Lower leg skin (tissue), 4 donors: ENCODE measurements at regions not wholly inside any gene's neighbourhood (a gene's known extent, or its start where the extent isn't known, plus 50 kb on each side); places are given as distances from the start of the nearest gene placed in this dataset.

Source experiments
- DNase-seq, 2 donors: peaks; one replicate each; pipeline ENCODE4 v3.0.0-alpha.2; 2019; ENCODE audit warnings: low spot score in 2 of 2
- H3K4me3 ChIP-seq: fragments of 200-600 bp; sonication (generic); 2 replicates; pipeline ENCODE4 v1.5.1; 2017; ENCODE audit warnings: mild to moderate bottlenecking, low read depth; ENCODE audit not compliant: poor library complexity, severe bottlenecking
- POLR2A ChIP-seq, 2 donors: fragments of 450-650 bp; IDR thresholded peaks; one replicate each; pipeline ENCODE4 v1.6.1; 2016 to 2017; ENCODE audit warnings: antibody characterized with exemption in 2 of 2, mild to moderate bottlenecking in 1 of 2, moderate library complexity in 1 of 2
- WGBS, 2 donors: methylation state at CpG; one replicate each; pipeline ENCODE4 v1.1.5; 2018; 5-methylcytosine and 5-hydroxymethylcytosine counted together
- intact Hi-C: fragments of 100-400 bp; cut with DNase I; formaldehyde crosslinking; loops from one replicate; pipeline ENCODE4 v1.15.0; 2023; ENCODE audit warnings: low total_unique reads
- TF ChIP-seq, protein P1 (sequence below), 3 donors: fragments of 450-650 bp; IDR thresholded peaks; one replicate each; pipeline ENCODE4 v1.5.1; 2016; ENCODE audit warnings: antibody characterized with exemption in 3 of 3, mild to moderate bottlenecking in 3 of 3, moderate library complexity in 2 of 3

DNA sequence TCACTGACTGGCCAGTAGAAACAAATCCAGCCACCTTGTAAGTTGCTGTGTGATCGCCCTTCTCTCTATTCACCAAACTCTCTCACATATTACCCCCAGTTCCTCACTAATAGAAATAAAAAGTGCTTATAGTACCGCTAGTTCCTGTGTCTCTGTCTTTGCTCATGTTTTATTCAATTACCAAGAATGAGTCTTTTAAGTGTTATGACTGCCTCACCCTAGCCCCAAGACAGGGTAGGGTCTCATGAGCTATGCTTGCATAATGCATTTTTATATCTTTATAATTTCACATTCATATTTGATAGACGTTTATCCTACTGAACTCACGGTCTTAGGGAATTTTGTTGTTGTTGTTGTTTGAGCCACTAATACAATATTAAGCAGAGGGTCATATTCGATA lies 109.6 kb upstream of the DOK6 start:
- 64 to 80% methylated on average over 5 of the region's 5 CpGs for WGBS, 2 donors
- no peak for DNase-seq
- intact Hi-C loops, result no loop called here
- TF ChIP-seq POLR2A (IDR thresholded peaks at IDR 0.05), result no peak
- TF ChIP-seq, protein P1, sequence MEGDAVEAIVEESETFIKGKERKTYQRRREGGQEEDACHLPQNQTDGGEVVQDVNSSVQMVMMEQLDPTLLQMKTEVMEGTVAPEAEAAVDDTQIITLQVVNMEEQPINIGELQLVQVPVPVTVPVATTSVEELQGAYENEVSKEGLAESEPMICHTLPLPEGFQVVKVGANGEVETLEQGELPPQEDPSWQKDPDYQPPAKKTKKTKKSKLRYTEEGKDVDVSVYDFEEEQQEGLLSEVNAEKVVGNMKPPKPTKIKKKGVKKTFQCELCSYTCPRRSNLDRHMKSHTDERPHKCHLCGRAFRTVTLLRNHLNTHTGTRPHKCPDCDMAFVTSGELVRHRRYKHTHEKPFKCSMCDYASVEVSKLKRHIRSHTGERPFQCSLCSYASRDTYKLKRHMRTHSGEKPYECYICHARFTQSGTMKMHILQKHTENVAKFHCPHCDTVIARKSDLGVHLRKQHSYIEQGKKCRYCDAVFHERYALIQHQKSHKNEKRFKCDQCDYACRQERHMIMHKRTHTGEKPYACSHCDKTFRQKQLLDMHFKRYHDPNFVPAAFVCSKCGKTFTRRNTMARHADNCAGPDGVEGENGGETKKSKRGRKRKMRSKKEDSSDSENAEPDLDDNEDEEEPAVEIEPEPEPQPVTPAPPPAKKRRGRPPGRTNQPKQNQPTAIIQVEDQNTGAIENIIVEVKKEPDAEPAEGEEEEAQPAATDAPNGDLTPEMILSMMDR (IDR thresholded peaks at IDR 0.05), result no peak
- no peak overlapping the region for H3K4me3 ChIP-seq

DNA sequence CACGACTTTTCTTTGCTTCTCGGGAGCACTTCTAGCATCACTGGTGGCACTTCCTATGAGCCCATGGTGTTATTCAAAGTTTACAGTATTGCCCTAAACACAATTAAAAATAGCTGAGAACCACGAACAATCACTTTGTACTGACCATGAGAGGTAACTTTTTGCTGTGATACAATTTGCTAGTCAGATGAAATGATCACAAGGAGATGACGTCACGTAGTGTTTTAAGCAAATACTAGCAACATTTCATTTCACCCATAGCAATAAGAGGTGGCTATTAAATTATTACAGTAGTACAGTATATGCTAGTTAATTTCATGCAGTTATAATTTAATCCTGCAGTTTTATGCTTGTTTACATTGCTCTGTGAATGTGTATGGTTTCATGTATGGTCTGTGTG lies 108.9 kb upstream of the DOK6 start:
- DNase-seq, result no peak
- intact Hi-C loops, result no loop called here
- H3K4me3 ChIP-seq, result no peak overlapping the region
- WGBS, 2 donors, result 87% methylated on average over 5 of the region's 5 CpGs
- TF ChIP-seq, protein P1 (IDR thresholded peaks at IDR 0.05), result no peak
- TF ChIP-seq POLR2A (IDR thresholded peaks at IDR 0.05), result no peak

DNA sequence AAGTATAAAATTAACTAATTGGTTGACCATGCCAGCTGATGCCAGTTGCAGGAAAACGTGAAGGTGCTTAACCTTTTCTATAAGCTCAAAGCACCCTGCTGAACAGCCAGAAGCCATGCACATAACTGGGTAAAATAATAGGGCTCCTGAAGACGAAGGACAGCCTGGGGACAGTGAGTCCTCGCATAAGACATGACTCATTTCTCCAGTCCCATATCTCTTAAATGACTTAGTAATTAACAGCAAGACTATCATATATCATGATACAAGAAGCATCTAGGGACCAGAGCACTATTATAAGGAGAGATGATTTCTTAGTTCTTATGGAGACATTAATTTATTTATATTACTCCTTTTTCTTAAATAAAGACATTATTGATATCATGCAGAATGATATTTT lies 100.5 kb upstream of the DOK6 start:
- no peak for DNase-seq
- 68 to 77% methylated on average over 3 of the region's 3 CpGs for WGBS, 2 donors
- TF ChIP-seq POLR2A (IDR thresholded peaks at IDR 0.05), result no peak
- intact Hi-C loops, result no loop called here
- H3K4me3 ChIP-seq, result no peak overlapping the region

DNA sequence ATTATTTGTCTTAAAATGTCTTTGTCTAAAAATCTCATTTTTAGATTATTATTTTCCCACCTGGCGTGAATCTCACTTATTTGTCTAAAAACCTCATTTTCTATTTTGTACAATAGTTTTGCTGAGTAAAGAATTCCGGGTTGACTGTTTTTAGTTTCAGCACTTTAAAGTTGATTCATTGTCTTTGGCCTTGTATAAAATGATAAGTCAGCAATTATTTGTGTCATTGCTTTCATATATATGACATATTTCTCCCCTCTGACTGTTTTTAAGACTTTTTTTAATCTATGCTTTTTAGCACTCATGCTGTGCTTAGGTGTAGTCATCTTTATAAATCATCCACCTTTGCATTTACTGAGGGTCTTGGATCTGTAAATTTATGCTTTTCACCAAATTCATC lies 92.1 kb upstream of the DOK6 start:
- H3K4me3 ChIP-seq, result no peak overlapping the region
- TF ChIP-seq, protein P1 (IDR thresholded peaks at IDR 0.05), result no peak
- TF ChIP-seq POLR2A (IDR thresholded peaks at IDR 0.05), result no peak
- DNase-seq, result no peak
- WGBS, 2 donors, result 83 to 85% methylated on average over 2 of the region's 2 CpGs
- intact Hi-C loops, result no loop called here

DNA sequence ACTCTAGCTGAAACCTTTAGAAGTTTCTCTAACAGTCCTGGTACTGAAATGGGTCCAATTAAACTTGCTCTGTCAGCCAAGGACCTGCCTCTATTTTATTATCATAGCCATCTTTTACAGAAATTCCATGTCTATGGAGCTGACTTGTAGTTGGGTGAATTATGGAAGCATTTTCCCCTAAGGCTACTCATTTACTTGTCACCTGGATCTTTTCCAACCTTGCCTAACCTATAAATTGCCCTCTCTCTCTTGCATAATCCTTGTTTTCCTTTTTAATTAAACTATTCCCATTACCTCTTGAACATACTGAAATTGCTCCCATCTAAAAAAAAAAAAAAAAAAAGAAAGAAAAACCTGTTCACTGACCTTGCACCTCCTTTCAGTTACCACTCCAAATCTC lies 74.6 kb upstream of the DOK6 start:
- DNase-seq, result no peak
- intact Hi-C loops, result no loop called here
- TF ChIP-seq POLR2A (IDR thresholded peaks at IDR 0.05), result no peak
- H3K4me3 ChIP-seq, result no peak overlapping the region

DNA sequence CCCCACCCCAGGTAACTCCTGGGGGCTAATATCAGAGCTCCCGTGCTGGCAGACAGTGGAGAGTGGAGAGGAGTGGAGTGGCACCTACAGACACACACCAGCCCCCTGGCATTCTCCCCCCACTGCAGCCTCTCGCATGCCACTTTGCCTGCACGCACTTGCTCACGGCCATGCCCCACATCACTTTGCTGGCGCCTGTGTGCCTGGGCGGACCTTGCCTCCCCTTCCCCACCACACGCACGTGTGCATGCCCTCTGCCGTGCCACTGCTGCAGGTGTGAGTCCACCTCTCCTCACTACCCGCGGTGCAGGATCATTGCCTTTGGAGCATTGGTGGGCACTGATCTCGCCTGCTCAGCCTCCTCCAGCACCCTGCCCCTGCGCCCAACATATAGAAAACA lies 72.6 kb upstream of the DOK6 start:
- TF ChIP-seq, protein P1 (IDR thresholded peaks at IDR 0.05), result no peak
- no peak for TF ChIP-seq POLR2A (IDR thresholded peaks at IDR 0.05)
- intact Hi-C loops, result no loop called here
- no peak for DNase-seq
- WGBS, 2 donors, result 93% methylated on average over 13 of the region's 13 CpGs
- no peak overlapping the region for H3K4me3 ChIP-seq

DNA sequence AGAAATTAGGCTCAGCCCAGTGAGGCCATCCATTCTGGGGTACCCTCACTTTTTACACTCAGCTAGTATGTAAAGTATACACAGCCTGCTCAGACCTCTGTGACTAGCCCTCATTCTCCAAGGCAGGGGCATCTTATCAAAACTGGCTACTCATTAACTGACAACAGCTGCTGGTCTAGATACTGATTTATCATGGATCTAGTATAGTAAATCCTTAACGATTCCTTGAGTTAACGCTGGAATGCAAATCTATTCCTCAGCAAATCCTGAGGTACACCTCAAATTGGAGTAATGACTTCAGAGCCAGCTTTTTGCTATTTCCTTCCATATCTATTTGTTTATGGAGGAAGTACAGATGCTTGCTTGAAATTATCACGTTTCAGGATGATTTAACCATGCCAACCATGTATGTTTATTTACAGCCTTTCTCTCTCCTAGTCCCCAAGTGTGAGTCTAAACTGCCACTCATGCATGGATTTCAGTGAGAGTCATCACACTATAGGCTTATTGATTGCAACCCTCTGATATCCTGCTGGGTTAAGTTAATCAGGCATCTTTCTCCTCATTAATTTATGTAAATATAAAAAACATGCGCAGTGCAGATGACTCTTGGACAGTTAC lies 70.2 kb upstream of the DOK6 start:
- no peak for TF ChIP-seq POLR2A (IDR thresholded peaks at IDR 0.05)
- TF ChIP-seq, protein P1 (IDR thresholded peaks at IDR 0.05), result no peak
- DNase-seq, result no peak
- intact Hi-C loops, result no loop called here
- no peak overlapping the region for H3K4me3 ChIP-seq
- WGBS, 2 donors, result 63 to 64% methylated on average over 4 of the region's 4 CpGs
